ENCODE measurements at regions not wholly inside any gene's neighbourhood (a gene's known extent, or its start where the extent isn't known, plus 50 kb on each side); places are given as distances from the start of the nearest gene placed in this dataset.

- Mint-ChIP-seq H3K4me1 (peaks cover 10% of the 10 kb centered on the region), H3K4me3 (no peak overlapping the region), H3K36me3 (ENCODE audit: low read depth) (no peaks in the 10 kb centered on the region), H3K27ac (no peak overlapping the region), H3K27me3 (ENCODE audit: insufficient read depth, low read depth, poor library complexity) (no peaks in the 10 kb centered on the region), H3K9me3 (no peaks in the 10 kb centered on the region)
- peaks cover 7% of the 10 kb centered on the region for H3K4me1 ChIP-seq (ENCODE audit: insufficient read depth)
- H3K27me3 ChIP-seq (ENCODE audit: insufficient read depth): no peaks in the 10 kb centered on the region
- ATAC-seq (no peak; the same call in 2 of the 3 replicates), DNase-seq (ENCODE audit: low spot score) (no peak)
- H3K4me3 ChIP-seq: no peak overlapping the region
- no peak overlapping the region for H3K27ac ChIP-seq (ENCODE audit: low read depth)
- TF ChIP-seq STAT1 (IDR thresholded peaks at IDR 0.05; ENCODE audit: unreplicated experiment) (no peak), ZNF331 (CRISPR knock-in tag; IDR thresholded peaks at IDR 0.05; ENCODE audit: low read depth) (no peak), NANOG (IDR thresholded peaks at IDR 0.05; ENCODE audit: borderline replicate concordance) (no peak), CTCF (conservative IDR thresholded peaks at IDR 0.05; ENCODE audit: low read depth in 2 of 2) (no peak), ZNF114 (CRISPR knock-in tag; IDR thresholded peaks at IDR 0.05) (no peak), REST (IDR thresholded peaks at IDR 0.05; ENCODE audit: unreplicated experiment) (no peak), EZH2phosphoT487 (IDR thresholded peaks at IDR 0.05; ENCODE audit: unreplicated experiment) (no peak), CREB1 (CRISPR knock-in tag; IDR thresholded peaks at IDR 0.05; ENCODE audit: low read depth) (no peak), ZNF462 (CRISPR knock-in tag; IDR thresholded peaks at IDR 0.05) (no peak), JUNB (IDR thresholded peaks at IDR 0.05; ENCODE audit: unreplicated experiment) (no peak), POLR2AphosphoS5 (IDR thresholded peaks at IDR 0.05; ENCODE audit: low read depth) (no peak), EZH2 (IDR thresholded peaks at IDR 0.05; ENCODE audit: low read depth, unreplicated experiment) (no peak)
- TF ChIP-seq, protein P1, sequence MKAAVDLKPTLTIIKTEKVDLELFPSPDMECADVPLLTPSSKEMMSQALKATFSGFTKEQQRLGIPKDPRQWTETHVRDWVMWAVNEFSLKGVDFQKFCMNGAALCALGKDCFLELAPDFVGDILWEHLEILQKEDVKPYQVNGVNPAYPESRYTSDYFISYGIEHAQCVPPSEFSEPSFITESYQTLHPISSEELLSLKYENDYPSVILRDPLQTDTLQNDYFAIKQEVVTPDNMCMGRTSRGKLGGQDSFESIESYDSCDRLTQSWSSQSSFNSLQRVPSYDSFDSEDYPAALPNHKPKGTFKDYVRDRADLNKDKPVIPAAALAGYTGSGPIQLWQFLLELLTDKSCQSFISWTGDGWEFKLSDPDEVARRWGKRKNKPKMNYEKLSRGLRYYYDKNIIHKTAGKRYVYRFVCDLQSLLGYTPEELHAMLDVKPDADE (IDR thresholded peaks at IDR 0.05): no peak
- no peaks in the 10 kb centered on the region for H3K36me3 ChIP-seq (ENCODE audit: insufficient read depth)
- H3K79me2 ChIP-seq (replicated peaks; ENCODE audit: insufficient read depth): no peaks in the 10 kb centered on the region
- H4K20me1 ChIP-seq (replicated peaks; ENCODE audit: insufficient read depth): no peaks in the 10 kb centered on the region
- H2AFZ ChIP-seq: peak overlapping the region; percentile 56; the same call in 1 of the 2 replicates
- H3K9me2 ChIP-seq (ENCODE audit: insufficient read depth): 0 out of 2 replicates have a peak, but pooled peaks cover 3% of the 10 kb centered on the region
- H3K4me2 ChIP-seq: no peak overlapping the region
- H3F3A ChIP-seq (replicated peaks; ENCODE audit: low read depth): no peaks in the 10 kb centered on the region
These were observed 403.6 kb downstream of the PDGFC start for GRCh38 chr4:156568041-156568440.

Measured in GM23338 (cell line).